ENCODE measurements at regions not wholly inside any gene's neighbourhood (a gene's known extent, or its start where the extent isn't known, plus 50 kb on each side); places are given as distances from the start of the nearest gene placed in this dataset.

- TF ChIP-seq TAF1 (IDR thresholded peaks at IDR 0.05; ENCODE audit: low read depth, low read length) (no peak), POLR2AphosphoS5 (IDR thresholded peaks at IDR 0.05; ENCODE audit: low read depth, low read length) (no peak), POLR2A (IDR thresholded peaks at IDR 0.05; ENCODE audit: low read depth, low read length) (no peak)
Measured at GRCh38 chr7:34507191-34507590, 150.8 kb upstream of the NPSR1 start.
